Natural killer cell (primary cell): ENCODE measurements at regions not wholly inside any gene's neighbourhood (a gene's known extent, or its start where the extent isn't known, plus 50 kb on each side); places are given as distances from the start of the nearest gene placed in this dataset.
A peak's percentile ranks its signal among the peaks of the same experiment; 100 is the strongest.

Experiments
- ATAC-seq, 3 donors: fragments of 150-1000 bp in 2 of 3; fragments of 200-7000 bp in 1 of 3; cut with Tn5 transposase; 1 replicate in 1 of 3; 2 replicates in 2 of 3; pipeline ENCODE4 v1.10.0; 2021; ENCODE audit warnings: mild to moderate bottlenecking in 2 of 3, moderate library complexity in 2 of 3
- DNase-seq, 2 donors: peaks; one replicate each; pipeline versions ENCODE4 v3.0.0 to v3.0.0-alpha.2; 2013 to 2021; ENCODE audit warnings: mixed read lengths in 1 of 2
- H3K27ac ChIP-seq: one replicate; pipeline ENCODE4 v1.5.1; 2013; ENCODE audit warnings: mild to moderate bottlenecking, low read length
- H3K27me3 ChIP-seq: one replicate; pipeline ENCODE4 v1.6.1; 2013; ENCODE audit warnings: low read length; ENCODE audit not compliant: control insufficient read depth, insufficient read depth
- H3K36me3 ChIP-seq: one replicate; pipeline ENCODE4 v1.6.1; 2013; ENCODE audit warnings: low read length; ENCODE audit not compliant: control insufficient read depth, insufficient read depth
- H3K4me1 ChIP-seq: one replicate; pipeline ENCODE4 v1.6.1; 2013; ENCODE audit warnings: low read length; ENCODE audit not compliant: control insufficient read depth, insufficient read depth
- H3K4me3 ChIP-seq: one replicate; pipeline ENCODE4 v1.5.1; 2013; ENCODE audit warnings: low read length
- H3K9me3 ChIP-seq: one replicate; pipeline ENCODE4 v1.6.1; 2013; ENCODE audit warnings: low read length; ENCODE audit not compliant: control insufficient read depth, insufficient read depth
- H3K27ac Mint-ChIP-seq, 2 donors: one replicate each; pipeline ENCODE4 v1.8.0; 2022; ENCODE audit warnings: mild to moderate bottlenecking in 2 of 2, mixed read lengths in 2 of 2, moderate library complexity in 1 of 2
- H3K27me3 Mint-ChIP-seq, 2 donors: one replicate each; pipeline ENCODE4 v1.8.0; 2022; ENCODE audit warnings: low read depth in 2 of 2, mixed read lengths in 2 of 2
- H3K36me3 Mint-ChIP-seq: one replicate; pipeline ENCODE4 v1.8.0; 2022; ENCODE audit warnings: mixed read lengths
- H3K4me1 Mint-ChIP-seq, 2 donors: one replicate each; pipeline ENCODE4 v1.8.0; 2022; ENCODE audit warnings: mixed read lengths in 2 of 2
- H3K4me3 Mint-ChIP-seq: one replicate; pipeline ENCODE4 v1.8.0; 2022; ENCODE audit warnings: mild to moderate bottlenecking, moderate library complexity, mixed read lengths
- H3K9me3 Mint-ChIP-seq, 2 donors: one replicate each; pipeline ENCODE4 v1.8.0; 2022; ENCODE audit warnings: mixed read lengths in 2 of 2
- WGBS: methylation state at CpG from one replicate; pipeline ENCODE4 v1.1.7; 2013; ENCODE audit warnings: missing lambda C conversion rate; ENCODE audit not compliant: insufficient coverage; 5-methylcytosine and 5-hydroxymethylcytosine counted together
- intact Hi-C: fragments of 100-400 bp; cut with micrococcal nuclease; formaldehyde crosslinking; loops from one replicate; pipeline ENCODE4 v1.14.2; 2022
- TF ChIP-seq, protein P1 (sequence below): fragments of 200-600 bp; IDR thresholded peaks from one replicate; pipeline ENCODE4 v1.8.0; 2022; ENCODE audit warnings: antibody characterized with exemption

DNA sequence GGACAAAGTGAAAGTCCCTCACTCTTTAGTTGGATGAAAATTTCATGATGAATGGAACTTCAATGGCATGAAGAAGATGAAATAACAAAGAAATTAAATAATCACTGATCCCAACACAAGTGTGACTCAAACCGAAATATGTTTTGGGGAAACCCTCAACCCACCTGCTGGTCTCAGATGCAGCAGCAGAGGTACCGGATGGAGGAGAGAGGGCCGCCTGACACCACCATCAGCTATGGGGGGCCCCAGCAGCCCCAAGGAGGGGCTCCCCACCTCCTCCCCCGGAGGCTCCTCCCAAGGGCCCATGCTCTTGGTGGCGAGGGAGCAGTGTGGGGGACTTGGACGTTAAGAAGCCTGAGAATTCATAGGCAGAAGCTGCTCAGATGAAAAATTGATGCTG, 137.2 kb upstream of the ADARB2 start:
- Histone ChIP-seq H3K4me3 (no peak overlapping the region), H3K4me1 (peaks cover 3% of the 10 kb centered on the region), H3K9me3 (no peaks in the 10 kb centered on the region), H3K27me3 (no peaks in the 10 kb centered on the region), H3K27ac (no peak overlapping the region), H3K36me3 (no peaks in the 10 kb centered on the region)
- H3K36me3 Mint-ChIP-seq, result no peaks in the 10 kb centered on the region
- H3K4me1 Mint-ChIP-seq, result no peaks in the 10 kb centered on the region
- H3K27ac Mint-ChIP-seq, result no peak overlapping the region
- peaks cover 0 to 2% of the 10 kb centered on the region in 2 donors for H3K9me3 Mint-ChIP-seq
- peaks cover 0 to 8% of the 10 kb centered on the region in 2 donors for H3K27me3 Mint-ChIP-seq
- WGBS, result 86% methylated on average over 5 of the region's 6 CpGs
- DNase-seq, result no peak
- ATAC-seq, result no peak
- intact Hi-C loops, result no loop called here
- TF ChIP-seq, protein P1, sequence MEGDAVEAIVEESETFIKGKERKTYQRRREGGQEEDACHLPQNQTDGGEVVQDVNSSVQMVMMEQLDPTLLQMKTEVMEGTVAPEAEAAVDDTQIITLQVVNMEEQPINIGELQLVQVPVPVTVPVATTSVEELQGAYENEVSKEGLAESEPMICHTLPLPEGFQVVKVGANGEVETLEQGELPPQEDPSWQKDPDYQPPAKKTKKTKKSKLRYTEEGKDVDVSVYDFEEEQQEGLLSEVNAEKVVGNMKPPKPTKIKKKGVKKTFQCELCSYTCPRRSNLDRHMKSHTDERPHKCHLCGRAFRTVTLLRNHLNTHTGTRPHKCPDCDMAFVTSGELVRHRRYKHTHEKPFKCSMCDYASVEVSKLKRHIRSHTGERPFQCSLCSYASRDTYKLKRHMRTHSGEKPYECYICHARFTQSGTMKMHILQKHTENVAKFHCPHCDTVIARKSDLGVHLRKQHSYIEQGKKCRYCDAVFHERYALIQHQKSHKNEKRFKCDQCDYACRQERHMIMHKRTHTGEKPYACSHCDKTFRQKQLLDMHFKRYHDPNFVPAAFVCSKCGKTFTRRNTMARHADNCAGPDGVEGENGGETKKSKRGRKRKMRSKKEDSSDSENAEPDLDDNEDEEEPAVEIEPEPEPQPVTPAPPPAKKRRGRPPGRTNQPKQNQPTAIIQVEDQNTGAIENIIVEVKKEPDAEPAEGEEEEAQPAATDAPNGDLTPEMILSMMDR, result no peak
- H3K4me3 Mint-ChIP-seq, result no peak overlapping the region

DNA sequence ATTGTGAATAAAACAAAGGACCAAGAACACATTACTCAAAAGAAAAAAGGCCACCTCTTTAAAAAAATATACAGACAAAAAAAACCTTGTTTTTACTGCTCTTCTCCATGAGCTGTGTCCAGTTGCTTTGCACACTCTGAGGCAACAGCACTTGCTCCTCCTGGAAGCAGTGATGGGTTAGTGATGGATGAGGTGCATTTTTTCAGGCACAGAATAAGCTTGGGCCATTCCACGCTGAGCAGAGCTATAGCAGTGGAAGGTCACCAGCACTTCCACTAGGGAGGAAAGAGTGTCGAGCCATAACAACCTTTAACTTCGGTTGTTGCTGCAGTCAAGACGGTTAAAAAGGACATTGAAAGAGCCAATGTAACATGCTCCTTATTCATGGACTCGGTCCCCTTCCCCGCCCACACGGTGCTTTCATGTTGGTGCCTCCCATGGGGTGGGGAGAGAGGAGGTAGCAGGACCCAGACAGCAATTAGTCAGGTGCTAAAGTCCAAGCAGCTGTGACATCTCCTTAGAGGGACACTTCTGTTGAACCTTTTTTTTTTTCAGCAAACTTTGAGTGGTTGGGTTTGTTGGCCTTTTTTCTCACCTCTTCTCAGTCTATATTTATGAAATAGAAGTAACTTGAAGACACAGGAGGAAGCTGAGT, 136.5 kb upstream of the ADARB2 start:
- TF ChIP-seq, protein P1, result no peak
- H3K27ac ChIP-seq, result no peak overlapping the region
- no peak for ATAC-seq
- no peaks in the 10 kb centered on the region for H3K27me3 ChIP-seq
- peaks cover 3% of the 10 kb centered on the region for H3K4me1 ChIP-seq
- Mint-ChIP-seq H3K4me1 (no peaks in the 10 kb centered on the region), H3K4me3 (no peak overlapping the region), H3K27me3 (peaks cover 0 to 8% of the 10 kb centered on the region in 2 donors), H3K9me3 (peaks cover 0 to 2% of the 10 kb centered on the region in 2 donors), H3K27ac (no peak overlapping the region), H3K36me3 (no peaks in the 10 kb centered on the region)
- no peaks in the 10 kb centered on the region for H3K9me3 ChIP-seq
- no peak overlapping the region for H3K4me3 ChIP-seq
- 73% methylated on average over 7 of the region's 7 CpGs for WGBS
- no peaks in the 10 kb centered on the region for H3K36me3 ChIP-seq
- no peak for DNase-seq
- intact Hi-C loops, result no loop called here

DNA sequence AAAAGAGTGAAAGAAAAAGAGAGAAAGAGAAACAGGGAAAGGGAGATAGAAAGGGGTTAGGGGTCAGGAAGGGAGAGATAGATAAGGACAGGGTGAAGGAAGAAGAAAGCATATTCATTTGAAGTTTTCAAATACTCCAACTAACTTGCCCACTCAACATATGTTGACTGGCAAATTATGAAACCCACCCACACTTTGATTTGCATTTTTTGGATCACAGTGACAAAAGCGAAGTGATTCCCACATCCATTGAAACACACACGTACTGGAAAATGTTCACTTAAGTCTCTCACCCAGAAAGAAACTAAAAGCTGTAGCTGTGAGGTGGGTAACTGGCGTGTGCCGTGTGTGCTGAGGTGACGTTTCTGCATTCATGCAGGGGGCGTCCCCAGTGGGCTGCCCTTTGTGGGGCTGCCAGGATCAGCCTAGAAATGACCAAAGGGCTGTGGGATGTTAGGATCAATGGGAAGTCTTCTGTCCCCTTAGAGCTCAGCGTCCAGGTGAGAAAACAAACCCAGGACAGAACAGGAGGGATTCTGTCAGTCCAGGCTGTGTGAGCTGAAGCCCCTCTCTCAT, 134.9 kb upstream of the ADARB2 start:
- ATAC-seq (no peak), DNase-seq (no peak)
- H3K4me3 Mint-ChIP-seq, result no peak overlapping the region
- Histone ChIP-seq H3K27me3 (no peaks in the 10 kb centered on the region), H3K27ac (no peak overlapping the region), H3K4me3 (no peak overlapping the region), H3K4me1 (peaks cover 1% of the 10 kb centered on the region), H3K36me3 (no peaks in the 10 kb centered on the region), H3K9me3 (no peaks in the 10 kb centered on the region)
- TF ChIP-seq, protein P1, result no peak
- intact Hi-C loops, result no loop called here
- no peaks in the 10 kb centered on the region for H3K9me3 Mint-ChIP-seq
- peaks cover 0 to 8% of the 10 kb centered on the region in 2 donors for H3K27me3 Mint-ChIP-seq
- no peak overlapping the region for H3K27ac Mint-ChIP-seq
- whole genome bisulfite sequencing, result 85% methylated on average over 7 of the region's 7 CpGs
- H3K36me3 Mint-ChIP-seq, result no peaks in the 10 kb centered on the region
- no peaks in the 10 kb centered on the region for H3K4me1 Mint-ChIP-seq

DNA sequence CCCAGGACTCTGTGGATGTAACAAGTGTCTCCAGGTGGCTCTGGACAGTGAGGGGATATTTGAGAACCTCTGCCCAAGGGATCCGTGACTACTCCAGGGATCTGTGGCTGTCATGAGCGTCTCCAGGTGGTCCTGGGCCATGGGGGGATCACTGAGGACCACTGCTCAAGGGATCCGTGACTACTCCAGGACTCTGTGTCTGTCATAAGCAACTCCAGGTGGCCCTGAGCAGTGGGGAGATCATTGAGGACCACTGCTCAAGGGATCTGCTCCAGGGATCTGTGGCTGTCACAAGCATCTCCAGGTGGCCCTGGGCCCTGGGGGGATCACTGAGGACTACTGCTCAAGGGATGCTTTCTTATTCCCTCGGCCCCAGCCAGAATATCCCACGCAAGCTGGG, 133.2 kb upstream of the ADARB2 start:
- no peak overlapping the region for H3K27ac Mint-ChIP-seq
- H3K4me1 ChIP-seq, result no peaks in the 10 kb centered on the region
- no peak overlapping the region for H3K27ac ChIP-seq
- H3K36me3 Mint-ChIP-seq, result no peaks in the 10 kb centered on the region
- H3K27me3 Mint-ChIP-seq, result peaks cover 0 to 5% of the 10 kb centered on the region in 2 donors
- peak in 1 of 3 donors; percentile 25 for ATAC-seq
- H3K9me3 ChIP-seq, result no peaks in the 10 kb centered on the region
- TF ChIP-seq, protein P1, result no peak
- H3K27me3 ChIP-seq, result no peaks in the 10 kb centered on the region
- no peaks in the 10 kb centered on the region for H3K4me1 Mint-ChIP-seq
- no peak overlapping the region for H3K4me3 Mint-ChIP-seq
- intact Hi-C loops, result no loop called here
- H3K9me3 Mint-ChIP-seq, result peaks cover 0 to 2% of the 10 kb centered on the region in 2 donors
- 72% methylated on average over 5 of the region's 5 CpGs for WGBS
- no peaks in the 10 kb centered on the region for H3K36me3 ChIP-seq
- DNase-seq, result no peak
- H3K4me3 ChIP-seq, result no peak overlapping the region
